Neural cell (in vitro differentiated cells): ENCODE measurements at regions not wholly inside any gene's neighbourhood (a gene's known extent, or its start where the extent isn't known, plus 50 kb on each side); places are given as distances from the start of the nearest gene placed in this dataset.

Source experiments
- H2AFZ ChIP-seq: fragments of 200-600, 300-800 bp; sonication (generic), shearing (Covaris generic); 2 replicates; pipeline ENCODE4 v1.6.0; 2014; ENCODE audit warnings: low read depth, mild to moderate bottlenecking, antibody characterized with exemption, low read length, moderate library complexity
- H3F3A ChIP-seq: fragments of 200-600 bp; shearing (Covaris generic); 2 replicates; pipeline ENCODE4 v1.6.1; 2016; ENCODE audit warnings: mild to moderate bottlenecking, moderate library complexity, mixed read lengths, antibody characterized with exemption, low read length; ENCODE audit not compliant: insufficient read depth, poor library complexity, severe bottlenecking
- H3K27ac ChIP-seq: fragments of 200-600, 300-800 bp; sonication (generic), shearing (Covaris generic); 2 replicates; pipeline ENCODE4 v1.5.1; 2014; ENCODE audit warnings: mild to moderate bottlenecking, low read length, moderate library complexity
- H3K27me3 ChIP-seq: fragments of 300-800, 200-600 bp; sonication (generic), shearing (Covaris generic); 2 replicates; pipeline ENCODE4 v1.6.0; 2014; ENCODE audit warnings: mild to moderate bottlenecking, low read depth, low read length, moderate library complexity; ENCODE audit not compliant: insufficient read depth
- H3K36me3 ChIP-seq: fragments of 300-800, 200-600 bp; sonication (generic), shearing (Covaris generic); 2 replicates; pipeline ENCODE4 v1.5.1; 2014; ENCODE audit warnings: mild to moderate bottlenecking, antibody characterized with exemption, low read length, moderate library complexity; ENCODE audit not compliant: insufficient read depth
- H3K4me2 ChIP-seq: fragments of 300-800, 200-600 bp; sonication (generic), shearing (Covaris generic); 2 replicates; pipeline ENCODE4 v1.6.0; 2014; ENCODE audit warnings: mild to moderate bottlenecking, low read length
- H3K4me3 ChIP-seq: fragments of 300-800, 200-600 bp; sonication (generic), shearing (Covaris generic); 2 replicates; pipeline ENCODE4 v1.5.1; 2014; ENCODE audit warnings: mild to moderate bottlenecking, low read length, moderate library complexity
- H3K79me2 ChIP-seq: fragments of 200-600 bp; shearing (Covaris generic); replicated peaks from 2 replicates; pipeline ENCODE4 v1.6.0; 2014; ENCODE audit warnings: mild to moderate bottlenecking, low read length, moderate library complexity; ENCODE audit not compliant: insufficient read depth
- H3K9ac ChIP-seq: fragments of 300-800, 200-600 bp; sonication (generic), shearing (Covaris generic); 2 replicates; pipeline ENCODE4 v1.6.1; 2016; ENCODE audit warnings: mild to moderate bottlenecking, low read length, mixed read lengths
- H3K9me2 ChIP-seq: fragments of 200-600 bp; shearing (Covaris generic); 2 replicates; pipeline ENCODE4 v1.6.1; 2016; ENCODE audit warnings: mild to moderate bottlenecking, low read length, mixed read lengths; ENCODE audit not compliant: insufficient read depth
- H3K9me3 ChIP-seq: fragments of 200-600, 300-800 bp; sonication (generic), shearing (Covaris generic); 2 replicates; pipeline ENCODE4 v1.6.1; 2016; ENCODE audit warnings: mild to moderate bottlenecking, mixed run types, low read length, moderate library complexity, mixed read lengths
- H4K20me1 ChIP-seq: fragments of 200-600 bp; shearing (Covaris generic); 2 replicates; pipeline ENCODE4 v1.6.1; 2016; ENCODE audit warnings: mild to moderate bottlenecking, mixed run types; ENCODE audit not compliant: insufficient read depth
- EP300 ChIP-seq: fragments of 450-650 bp; conservative IDR thresholded peaks from 2 replicates; pipeline ENCODE4 v1.6.1; 2014; ENCODE audit warnings: antibody characterized with exemption, mild to moderate bottlenecking, moderate library complexity; ENCODE audit not compliant: poor library complexity, severe bottlenecking
- EZH2 ChIP-seq: fragments of 200-600, 300-800 bp; shearing (Covaris generic), sonication (generic); IDR thresholded peaks from 2 replicates; pipeline ENCODE4 v1.6.1; 2014; ENCODE audit warnings: antibody characterized with exemption, low read length, borderline replicate concordance, mild to moderate bottlenecking; ENCODE audit not compliant: insufficient read depth, poor library complexity, severe bottlenecking
- MXI1 ChIP-seq: fragments of 450-650 bp; conservative IDR thresholded peaks from 2 replicates; pipeline ENCODE4 v1.6.1; 2014; ENCODE audit warnings: antibody characterized with exemption, mild to moderate bottlenecking; ENCODE audit not compliant: poor library complexity, severe bottlenecking
- POLR2AphosphoS5 ChIP-seq: IDR thresholded peaks from 2 replicates; pipeline ENCODE4 v1.6.1; 2012
- RAD21 ChIP-seq: fragments of 450-650 bp; conservative IDR thresholded peaks from 2 replicates; pipeline ENCODE4 v1.6.1; 2014; ENCODE audit warnings: antibody characterized with exemption, mild to moderate bottlenecking, moderate library complexity
- SMC3 ChIP-seq: fragments of 450-650 bp; conservative IDR thresholded peaks from 2 replicates; pipeline ENCODE4 v1.6.1; 2014; ENCODE audit warnings: antibody characterized with exemption, mild to moderate bottlenecking, moderate library complexity; ENCODE audit not compliant: poor library complexity
- TAF1 ChIP-seq: IDR thresholded peaks from 2 replicates; pipeline ENCODE4 v1.6.1; 2012; ENCODE audit warnings: low read depth
- TF ChIP-seq, protein P1 (sequence below): IDR thresholded peaks from 2 replicates; pipeline ENCODE4 v1.6.1; 2012; ENCODE audit warnings: borderline replicate concordance
- TF ChIP-seq, protein P2 (sequence below): fragments of 450-650 bp; IDR thresholded peaks from 2 replicates; pipeline ENCODE4 v1.5.1; 2014; ENCODE audit warnings: antibody characterized with exemption, mild to moderate bottlenecking, moderate library complexity; ENCODE audit not compliant: poor library complexity, severe bottlenecking

DNA sequence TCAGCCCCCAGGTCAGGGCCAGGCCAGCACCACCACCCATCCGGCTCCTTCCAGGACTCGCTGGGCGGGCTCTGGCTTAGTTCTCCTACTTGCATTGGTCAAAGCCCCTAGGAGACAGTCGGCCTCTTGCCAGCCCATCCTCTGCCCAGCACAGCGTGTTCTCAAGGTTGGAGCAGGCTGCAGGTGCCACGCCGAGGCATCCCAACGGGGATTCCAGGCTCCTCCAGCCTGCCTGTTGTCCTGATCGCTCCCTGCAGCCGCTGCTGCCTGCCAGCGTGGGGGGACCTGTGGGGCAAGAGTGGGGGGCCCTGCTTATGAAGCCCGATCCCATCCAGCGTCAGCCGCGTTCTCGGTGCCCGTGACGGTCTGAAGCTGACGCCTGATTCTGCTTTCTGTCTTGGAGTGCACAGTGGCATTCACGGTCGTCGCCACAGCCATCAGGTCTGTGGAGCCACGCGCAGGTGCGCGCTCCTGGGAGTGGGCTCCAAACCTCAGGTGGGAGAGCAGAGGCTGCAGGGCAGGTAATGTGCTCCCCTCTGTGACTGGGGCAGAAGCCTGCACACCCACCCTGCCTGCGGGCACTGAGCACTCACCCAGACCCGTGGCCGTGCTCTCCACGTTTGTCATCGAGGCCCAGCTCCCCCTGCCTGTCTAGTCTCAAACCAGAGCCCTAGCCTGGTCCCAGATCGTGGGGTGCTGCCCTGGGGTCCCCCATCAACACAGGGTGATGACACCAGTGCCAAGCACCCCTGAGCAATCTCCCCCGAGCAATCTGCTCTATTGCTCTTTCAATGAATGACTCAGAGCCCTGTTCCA, 991.6 kb downstream of the BRD1 start:
- no peaks in the 10 kb centered on the region for H4K20me1 ChIP-seq
- no peak for TF ChIP-seq EP300
- no peak for TF ChIP-seq SMC3
- TF ChIP-seq POLR2AphosphoS5 = no peak
- TF ChIP-seq, protein P1, sequence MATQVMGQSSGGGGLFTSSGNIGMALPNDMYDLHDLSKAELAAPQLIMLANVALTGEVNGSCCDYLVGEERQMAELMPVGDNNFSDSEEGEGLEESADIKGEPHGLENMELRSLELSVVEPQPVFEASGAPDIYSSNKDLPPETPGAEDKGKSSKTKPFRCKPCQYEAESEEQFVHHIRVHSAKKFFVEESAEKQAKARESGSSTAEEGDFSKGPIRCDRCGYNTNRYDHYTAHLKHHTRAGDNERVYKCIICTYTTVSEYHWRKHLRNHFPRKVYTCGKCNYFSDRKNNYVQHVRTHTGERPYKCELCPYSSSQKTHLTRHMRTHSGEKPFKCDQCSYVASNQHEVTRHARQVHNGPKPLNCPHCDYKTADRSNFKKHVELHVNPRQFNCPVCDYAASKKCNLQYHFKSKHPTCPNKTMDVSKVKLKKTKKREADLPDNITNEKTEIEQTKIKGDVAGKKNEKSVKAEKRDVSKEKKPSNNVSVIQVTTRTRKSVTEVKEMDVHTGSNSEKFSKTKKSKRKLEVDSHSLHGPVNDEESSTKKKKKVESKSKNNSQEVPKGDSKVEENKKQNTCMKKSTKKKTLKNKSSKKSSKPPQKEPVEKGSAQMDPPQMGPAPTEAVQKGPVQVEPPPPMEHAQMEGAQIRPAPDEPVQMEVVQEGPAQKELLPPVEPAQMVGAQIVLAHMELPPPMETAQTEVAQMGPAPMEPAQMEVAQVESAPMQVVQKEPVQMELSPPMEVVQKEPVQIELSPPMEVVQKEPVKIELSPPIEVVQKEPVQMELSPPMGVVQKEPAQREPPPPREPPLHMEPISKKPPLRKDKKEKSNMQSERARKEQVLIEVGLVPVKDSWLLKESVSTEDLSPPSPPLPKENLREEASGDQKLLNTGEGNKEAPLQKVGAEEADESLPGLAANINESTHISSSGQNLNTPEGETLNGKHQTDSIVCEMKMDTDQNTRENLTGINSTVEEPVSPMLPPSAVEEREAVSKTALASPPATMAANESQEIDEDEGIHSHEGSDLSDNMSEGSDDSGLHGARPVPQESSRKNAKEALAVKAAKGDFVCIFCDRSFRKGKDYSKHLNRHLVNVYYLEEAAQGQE = no peak
- TF ChIP-seq RAD21 = no peak
- no peak for TF ChIP-seq MXI1
- TF ChIP-seq TAF1 = no peak
- TF ChIP-seq EZH2 = no peak
- TF ChIP-seq, protein P2, sequence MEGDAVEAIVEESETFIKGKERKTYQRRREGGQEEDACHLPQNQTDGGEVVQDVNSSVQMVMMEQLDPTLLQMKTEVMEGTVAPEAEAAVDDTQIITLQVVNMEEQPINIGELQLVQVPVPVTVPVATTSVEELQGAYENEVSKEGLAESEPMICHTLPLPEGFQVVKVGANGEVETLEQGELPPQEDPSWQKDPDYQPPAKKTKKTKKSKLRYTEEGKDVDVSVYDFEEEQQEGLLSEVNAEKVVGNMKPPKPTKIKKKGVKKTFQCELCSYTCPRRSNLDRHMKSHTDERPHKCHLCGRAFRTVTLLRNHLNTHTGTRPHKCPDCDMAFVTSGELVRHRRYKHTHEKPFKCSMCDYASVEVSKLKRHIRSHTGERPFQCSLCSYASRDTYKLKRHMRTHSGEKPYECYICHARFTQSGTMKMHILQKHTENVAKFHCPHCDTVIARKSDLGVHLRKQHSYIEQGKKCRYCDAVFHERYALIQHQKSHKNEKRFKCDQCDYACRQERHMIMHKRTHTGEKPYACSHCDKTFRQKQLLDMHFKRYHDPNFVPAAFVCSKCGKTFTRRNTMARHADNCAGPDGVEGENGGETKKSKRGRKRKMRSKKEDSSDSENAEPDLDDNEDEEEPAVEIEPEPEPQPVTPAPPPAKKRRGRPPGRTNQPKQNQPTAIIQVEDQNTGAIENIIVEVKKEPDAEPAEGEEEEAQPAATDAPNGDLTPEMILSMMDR = no peak
- no peaks in the 10 kb centered on the region for H3F3A ChIP-seq
- H3K36me3 ChIP-seq = no peaks in the 10 kb centered on the region
- no peaks in the 10 kb centered on the region for H3K79me2 ChIP-seq
- H3K9me3 ChIP-seq = peaks cover 3% of the 10 kb centered on the region
- H3K4me3 ChIP-seq = no peak overlapping the region
- no peak overlapping the region for H2AFZ ChIP-seq
- no peak overlapping the region for H3K4me2 ChIP-seq
- H3K9me2 ChIP-seq = no peaks in the 10 kb centered on the region
- no peak overlapping the region for H3K27ac ChIP-seq
- no peak overlapping the region for H3K9ac ChIP-seq
- H3K27me3 ChIP-seq = no peaks in the 10 kb centered on the region

DNA sequence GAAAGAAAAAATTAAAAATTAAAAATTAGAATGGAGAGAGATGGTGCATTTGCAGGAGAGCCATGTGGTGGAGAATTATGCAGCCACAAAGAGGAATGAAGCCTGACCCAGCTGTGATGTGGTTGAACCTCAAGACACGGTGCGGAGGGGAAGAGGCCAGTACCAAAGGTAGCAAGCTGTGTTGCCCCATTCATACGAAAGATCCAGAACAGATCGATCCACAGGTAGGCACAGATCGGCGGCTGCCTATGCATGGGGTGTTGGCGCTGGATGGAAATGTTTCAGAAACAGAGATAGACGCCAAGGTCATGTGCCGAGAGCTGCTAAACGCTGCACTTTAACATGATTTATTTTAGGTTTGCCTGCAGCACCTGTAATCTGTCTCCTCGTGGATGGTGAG, 992.3 kb downstream of the BRD1 start:
- Histone ChIP-seq H3K36me3 (no peaks in the 10 kb centered on the region), H3K27ac (no peak overlapping the region), H3F3A (no peaks in the 10 kb centered on the region), H3K9ac (no peak overlapping the region), H3K79me2 (no peaks in the 10 kb centered on the region), H3K4me2 (no peak overlapping the region), H2AFZ (no peak overlapping the region), H3K9me3 (peaks cover 5% of the 10 kb centered on the region), H3K27me3 (no peaks in the 10 kb centered on the region), H3K4me3 (no peak overlapping the region), H3K9me2 (no peaks in the 10 kb centered on the region), H4K20me1 (no peaks in the 10 kb centered on the region)
- no peak for TF ChIP-seq RAD21
- no peak for TF ChIP-seq TAF1
- TF ChIP-seq POLR2AphosphoS5 = no peak
